Stimulated activated naive CD8-positive, alpha-beta T cell treated with anti-CD3 and anti-CD28 coated beads, Interleukin-15, amount 100 ng/mL, for 72 hours (primary cell): ENCODE measurements at regions not wholly inside any gene's neighbourhood (a gene's known extent, or its start where the extent isn't known, plus 50 kb on each side); places are given as distances from the start of the nearest gene placed in this dataset.

Experiments used
- ATAC-seq: fragments of 150-1000 bp; cut with Tn5 transposase; 2 replicates; pipeline ENCODE4 v1.10.0; 2021; ENCODE audit warnings: mild to moderate bottlenecking, moderate library complexity
- DNase-seq, 2 donors: peaks; one replicate each; pipeline ENCODE4 v3.0.0; 2021 to 2022
- H3K27ac Mint-ChIP-seq, 2 donors: one replicate each; pipeline ENCODE4 v1.8.0; 2022; ENCODE audit warnings: mild to moderate bottlenecking in 2 of 2, mixed read lengths in 2 of 2, moderate library complexity in 2 of 2
- H3K27me3 Mint-ChIP-seq: one replicate; pipeline ENCODE4 v1.8.0; 2022; ENCODE audit warnings: mixed read lengths
- H3K4me1 Mint-ChIP-seq: one replicate; pipeline ENCODE4 v1.8.0; 2022; ENCODE audit warnings: mild to moderate bottlenecking, mixed read lengths
- H3K4me3 Mint-ChIP-seq, 2 donors: one replicate each; pipeline ENCODE4 v1.8.0; 2022; ENCODE audit warnings: mild to moderate bottlenecking in 2 of 2, mixed read lengths in 2 of 2, moderate library complexity in 1 of 2
- H3K9me3 Mint-ChIP-seq, 2 donors: one replicate each; pipeline ENCODE4 v1.8.0; 2022; ENCODE audit warnings: mixed read lengths in 2 of 2

- ATAC-seq (no peak), DNase-seq (no peak)
- H3K27me3 Mint-ChIP-seq, result no peaks in the 10 kb centered on the region
- H3K4me3 Mint-ChIP-seq, result no peak overlapping the region
- H3K4me1 Mint-ChIP-seq, result no peaks in the 10 kb centered on the region
- H3K27ac Mint-ChIP-seq, result no peak overlapping the region
- H3K9me3 Mint-ChIP-seq, result no peaks in the 10 kb centered on the region
These were observed 799.0 kb downstream of the KCNJ2 start for GRCh38 chr17:70968302-70968701.

GRCh38 chr17:70969521-70970034, 800.2 kb downstream of the KCNJ2 start:
- no peak for ATAC-seq
- DNase-seq, result no peak
- Mint-ChIP-seq H3K27me3 (no peaks in the 10 kb centered on the region), H3K4me3 (no peak overlapping the region), H3K27ac (no peak overlapping the region), H3K9me3 (no peaks in the 10 kb centered on the region), H3K4me1 (no peaks in the 10 kb centered on the region)

- DNase-seq (no peak), ATAC-seq (no peak)
- H3K4me1 Mint-ChIP-seq, result no peaks in the 10 kb centered on the region
- H3K27me3 Mint-ChIP-seq, result no peaks in the 10 kb centered on the region
- H3K27ac Mint-ChIP-seq, result no peak overlapping the region
- peaks cover 9 to 19% of the 10 kb centered on the region in 2 donors for H3K9me3 Mint-ChIP-seq
- H3K4me3 Mint-ChIP-seq, result no peak overlapping the region
These were observed 807.1 kb downstream of the KCNJ2 start for GRCh38 chr17:70976447-70976846.

- Mint-ChIP-seq H3K4me3 (no peak overlapping the region), H3K27ac (no peak overlapping the region), H3K27me3 (no peaks in the 10 kb centered on the region), H3K9me3 (peaks cover 21% of the 10 kb centered on the region in 2 donors), H3K4me1 (no peaks in the 10 kb centered on the region)
- ATAC-seq, result no peak
- no peak for DNase-seq
These were observed 815.5 kb downstream of the KCNJ2 start for GRCh38 chr17:70984873-70985272.

- H3K4me3 Mint-ChIP-seq, result no peak overlapping the region
- H3K27ac Mint-ChIP-seq, result no peak overlapping the region
- no peak for ATAC-seq
- DNase-seq, result no peak
- H3K27me3 Mint-ChIP-seq, result no peaks in the 10 kb centered on the region
- peaks cover 30 to 33% of the 10 kb centered on the region in 2 donors for H3K9me3 Mint-ChIP-seq
- no peaks in the 10 kb centered on the region for H3K4me1 Mint-ChIP-seq
These were observed 818.6 kb downstream of the KCNJ2 start for GRCh38 chr17:70987867-70988340.

- no peaks in the 10 kb centered on the region for H3K4me1 Mint-ChIP-seq
- no peak for ATAC-seq
- H3K27ac Mint-ChIP-seq, result no peak overlapping the region
These were observed 819.3 kb downstream of the KCNJ2 start for GRCh38 chr17:70988622-70989021.

GRCh38 chr17:70989280-70989679, 819.9 kb downstream of the KCNJ2 start:
- Mint-ChIP-seq H3K9me3 (peaks cover 31 to 34% of the 10 kb centered on the region in 2 donors), H3K4me1 (no peaks in the 10 kb centered on the region), H3K27me3 (no peaks in the 10 kb centered on the region), H3K4me3 (no peak overlapping the region), H3K27ac (no peak overlapping the region)
- ATAC-seq (no peak), DNase-seq (no peak)

More at GRCh38 chr17:70988622-70989021, 819.3 kb downstream of the KCNJ2 start:
- H3K4me3 Mint-ChIP-seq, result no peak overlapping the region
- DNase-seq, result no peak
- H3K27me3 Mint-ChIP-seq, result no peaks in the 10 kb centered on the region
- peaks cover 31 to 35% of the 10 kb centered on the region in 2 donors for H3K9me3 Mint-ChIP-seq

GRCh38 chr17:70994194-70994593, 824.9 kb downstream of the KCNJ2 start:
- no peaks in the 10 kb centered on the region for H3K4me1 Mint-ChIP-seq
- DNase-seq, result no peak
- ATAC-seq, result no peak
- H3K9me3 Mint-ChIP-seq, result peaks cover 9 to 30% of the 10 kb centered on the region in 2 donors
- no peak overlapping the region for H3K4me3 Mint-ChIP-seq
- H3K27ac Mint-ChIP-seq, result no peak overlapping the region
- H3K27me3 Mint-ChIP-seq, result no peaks in the 10 kb centered on the region

GRCh38 chr17:70995997-70996396, 826.7 kb downstream of the KCNJ2 start:
- Mint-ChIP-seq H3K4me3 (no peak overlapping the region), H3K4me1 (no peaks in the 10 kb centered on the region), H3K27ac (no peak overlapping the region), H3K27me3 (no peaks in the 10 kb centered on the region), H3K9me3 (peaks cover 4 to 24% of the 10 kb centered on the region in 2 donors)
- ATAC-seq (no peak), DNase-seq (no peak)

GRCh38 chr17:71003736-71004135, 834.4 kb downstream of the KCNJ2 start:
- no peaks in the 10 kb centered on the region for H3K9me3 Mint-ChIP-seq
- no peaks in the 10 kb centered on the region for H3K4me1 Mint-ChIP-seq
- H3K27ac Mint-ChIP-seq, result no peak overlapping the region
- no peak overlapping the region for H3K4me3 Mint-ChIP-seq
- DNase-seq, result no peak
- ATAC-seq, result no peak
- H3K27me3 Mint-ChIP-seq, result no peaks in the 10 kb centered on the region

- no peak overlapping the region for H3K4me3 Mint-ChIP-seq
- no peaks in the 10 kb centered on the region for H3K4me1 Mint-ChIP-seq
- no peak overlapping the region for H3K27ac Mint-ChIP-seq
- no peaks in the 10 kb centered on the region for H3K27me3 Mint-ChIP-seq
- no peaks in the 10 kb centered on the region for H3K9me3 Mint-ChIP-seq
- DNase-seq (no peak), ATAC-seq (no peak)
These were observed 835.1 kb downstream of the KCNJ2 start for GRCh38 chr17:71004413-71004812.

GRCh38 chr17:71011391-71011790, 842.1 kb downstream of the KCNJ2 start:
- Mint-ChIP-seq H3K27me3 (no peaks in the 10 kb centered on the region), H3K27ac (no peak overlapping the region), H3K9me3 (peaks cover 8 to 11% of the 10 kb centered on the region in 2 donors), H3K4me1 (no peaks in the 10 kb centered on the region), H3K4me3 (no peak overlapping the region)
- no peak for ATAC-seq
- no peak for DNase-seq

GRCh38 chr17:71019699-71020098, 850.4 kb downstream of the KCNJ2 start:
- no peak for ATAC-seq
- DNase-seq, result no peak
- H3K4me3 Mint-ChIP-seq, result no peak overlapping the region
- no peaks in the 10 kb centered on the region for H3K4me1 Mint-ChIP-seq
- peaks cover 5 to 7% of the 10 kb centered on the region in 2 donors for H3K9me3 Mint-ChIP-seq
- no peaks in the 10 kb centered on the region for H3K27me3 Mint-ChIP-seq
- no peak overlapping the region for H3K27ac Mint-ChIP-seq

GRCh38 chr17:71022758-71023157, 853.4 kb downstream of the KCNJ2 start:
- Mint-ChIP-seq H3K9me3 (peaks cover 5 to 6% of the 10 kb centered on the region in 2 donors), H3K4me1 (no peaks in the 10 kb centered on the region), H3K27me3 (no peaks in the 10 kb centered on the region), H3K4me3 (no peak overlapping the region), H3K27ac (no peak overlapping the region)
- DNase-seq (no peak), ATAC-seq (no peak)

GRCh38 chr17:71023249-71024030, 854.1 kb downstream of the KCNJ2 start:
- no peak for ATAC-seq

GRCh38 chr17:71024172-71024571, 854.8 kb downstream of the KCNJ2 start:
- H3K4me3 Mint-ChIP-seq, result no peak overlapping the region
- no peaks in the 10 kb centered on the region for H3K9me3 Mint-ChIP-seq
- no peak for DNase-seq
- no peak overlapping the region for H3K27ac Mint-ChIP-seq
- H3K4me1 Mint-ChIP-seq, result no peaks in the 10 kb centered on the region
- no peaks in the 10 kb centered on the region for H3K27me3 Mint-ChIP-seq
- no peak for ATAC-seq

More at GRCh38 chr17:71023249-71024030, 854.1 kb downstream of the KCNJ2 start:
- Mint-ChIP-seq H3K9me3 (no peaks in the 10 kb centered on the region), H3K4me1 (no peaks in the 10 kb centered on the region), H3K4me3 (no peak overlapping the region), H3K27me3 (no peaks in the 10 kb centered on the region), H3K27ac (no peak overlapping the region)
- no peak for DNase-seq
